D721Med (cell line): ENCODE measurements at regions not wholly inside any gene's neighbourhood (a gene's known extent, or its start where the extent isn't known, plus 50 kb on each side); places are given as distances from the start of the nearest gene placed in this dataset.

Experiments used
- DNase-seq: peaks from one replicate; pipeline ENCODE4 v3.0.0; 2011; ENCODE audit warnings: low spot score; ENCODE audit not compliant: insufficient read length
- FAIRE-seq: peaks from 2 replicates; lab custom pipeline; 2011; peaks lifted over from hg19 to GRCh38; lab: Jason Lieb, UNC
- TF ChIP-seq, protein P1 (sequence below): IDR thresholded peaks from 2 replicates; pipeline ENCODE4 v1.5.1; 2012; ENCODE audit warnings: mild to moderate bottlenecking, control low read depth; ENCODE audit not compliant: insufficient read depth; ENCODE audit errors: missing control alignments

- TF ChIP-seq, protein P1, sequence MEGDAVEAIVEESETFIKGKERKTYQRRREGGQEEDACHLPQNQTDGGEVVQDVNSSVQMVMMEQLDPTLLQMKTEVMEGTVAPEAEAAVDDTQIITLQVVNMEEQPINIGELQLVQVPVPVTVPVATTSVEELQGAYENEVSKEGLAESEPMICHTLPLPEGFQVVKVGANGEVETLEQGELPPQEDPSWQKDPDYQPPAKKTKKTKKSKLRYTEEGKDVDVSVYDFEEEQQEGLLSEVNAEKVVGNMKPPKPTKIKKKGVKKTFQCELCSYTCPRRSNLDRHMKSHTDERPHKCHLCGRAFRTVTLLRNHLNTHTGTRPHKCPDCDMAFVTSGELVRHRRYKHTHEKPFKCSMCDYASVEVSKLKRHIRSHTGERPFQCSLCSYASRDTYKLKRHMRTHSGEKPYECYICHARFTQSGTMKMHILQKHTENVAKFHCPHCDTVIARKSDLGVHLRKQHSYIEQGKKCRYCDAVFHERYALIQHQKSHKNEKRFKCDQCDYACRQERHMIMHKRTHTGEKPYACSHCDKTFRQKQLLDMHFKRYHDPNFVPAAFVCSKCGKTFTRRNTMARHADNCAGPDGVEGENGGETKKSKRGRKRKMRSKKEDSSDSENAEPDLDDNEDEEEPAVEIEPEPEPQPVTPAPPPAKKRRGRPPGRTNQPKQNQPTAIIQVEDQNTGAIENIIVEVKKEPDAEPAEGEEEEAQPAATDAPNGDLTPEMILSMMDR, result no peak
- no peak for DNase-seq
- no peak for FAIRE-seq
These were observed 96.3 kb upstream of the TMEM18 start for GRCh38 chr2:773256-774160.

- TF ChIP-seq, protein P1, result no peak
- FAIRE-seq (no peak), DNase-seq (no peak)
These were observed 94.3 kb upstream of the TMEM18 start for GRCh38 chr2:771538-771937.

DNA sequence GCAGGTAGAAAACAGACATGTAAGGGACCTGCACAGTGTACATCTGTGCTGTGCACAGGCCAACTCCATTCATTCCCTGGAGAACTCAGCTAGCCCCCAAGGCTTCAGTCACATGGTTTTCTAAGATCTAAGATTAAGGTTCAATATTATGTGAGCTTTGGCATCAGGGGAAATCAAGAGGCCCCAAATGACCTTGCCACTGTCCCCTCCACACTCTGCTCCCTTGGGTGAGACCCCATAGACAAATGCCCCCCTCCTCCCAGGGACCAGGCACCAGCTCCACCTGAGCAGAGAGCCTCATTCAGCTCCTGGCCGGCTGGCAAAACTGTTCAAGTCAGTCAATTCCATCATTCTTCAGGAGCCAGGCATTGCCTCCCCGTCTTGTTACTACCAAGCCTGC is 93.6 kb upstream of the TMEM18 start:
- DNase-seq (no peak), FAIRE-seq (no peak)

DNA sequence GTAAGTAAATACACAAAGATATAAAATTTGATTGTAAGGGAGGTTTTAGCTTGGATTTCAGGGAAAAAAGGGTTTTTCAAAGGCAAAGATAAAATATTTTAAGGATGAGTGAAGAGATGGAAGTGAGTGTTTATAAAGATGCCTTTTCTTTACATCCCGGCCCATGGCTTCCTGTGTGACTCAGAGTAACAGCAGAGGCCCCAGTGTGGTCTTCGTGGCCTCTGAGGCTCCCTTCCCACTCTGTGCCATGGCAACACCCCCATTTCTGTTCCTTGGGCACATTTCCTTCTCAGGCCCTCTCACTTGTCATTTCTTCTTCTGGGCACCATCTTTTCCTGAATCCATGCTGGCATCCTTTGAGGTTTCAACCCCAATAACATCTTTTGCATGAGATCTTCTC is 92.6 kb upstream of the TMEM18 start:
- no peak for FAIRE-seq
- no peak for DNase-seq

More for the DNA sequence above, 93.6 kb upstream of the TMEM18 start:
- TF ChIP-seq, protein P1, result no peak

DNA sequence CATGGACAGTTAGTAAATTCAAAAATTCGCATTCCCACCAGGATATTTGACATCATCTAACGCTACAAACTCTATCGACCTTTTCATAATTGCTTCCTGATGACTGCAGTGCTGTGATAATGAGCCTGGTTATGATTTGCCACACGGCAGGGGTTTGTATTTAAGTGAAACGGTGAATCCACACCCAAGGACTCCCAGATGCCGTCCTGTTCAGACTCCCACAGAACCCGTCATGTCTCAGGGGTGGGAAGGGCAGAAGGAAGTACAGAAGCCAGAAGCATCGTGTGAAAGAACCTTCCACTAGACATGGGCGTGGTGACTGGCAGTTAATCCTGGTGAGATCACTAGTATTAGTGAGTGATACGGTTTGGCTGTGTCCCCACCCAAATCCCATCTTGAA is 91.2 kb upstream of the TMEM18 start:
- TF ChIP-seq, protein P1, result no peak
- FAIRE-seq, result no peak
- no peak for DNase-seq

More for the DNA sequence above, 92.6 kb upstream of the TMEM18 start:
- TF ChIP-seq, protein P1, result no peak

GRCh38 chr2:767944-768343 is 90.7 kb upstream of the TMEM18 start:
- DNase-seq, result no peak
- TF ChIP-seq, protein P1, result no peak
- no peak for FAIRE-seq

DNA sequence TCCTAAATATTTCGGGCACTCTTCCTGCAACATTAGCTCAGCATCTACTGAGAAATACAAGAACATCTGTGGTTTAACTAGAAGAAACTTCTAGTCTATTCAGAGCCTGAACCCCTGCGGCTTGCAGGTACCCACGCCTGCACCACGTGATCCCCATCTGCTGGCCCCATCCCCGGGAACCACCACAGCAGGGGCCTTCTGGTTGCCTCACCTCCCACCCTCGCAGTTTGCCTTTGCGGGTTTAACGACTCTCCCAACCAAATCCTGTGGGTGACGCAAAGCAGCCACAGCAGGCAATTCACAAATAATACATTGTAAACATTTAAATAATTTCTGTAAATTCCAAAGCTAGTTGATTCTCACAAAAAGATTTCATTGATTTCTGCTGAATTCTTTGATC is 90.2 kb upstream of the TMEM18 start:
- DNase-seq, result no peak
- TF ChIP-seq, protein P1, result no peak
- FAIRE-seq, result no peak
